Left colon (tissue), 2 donors: ENCODE measurements at regions not wholly inside any gene's neighbourhood (a gene's known extent, or its start where the extent isn't known, plus 50 kb on each side); places are given as distances from the start of the nearest gene placed in this dataset.
"Not testable (repeated sequence)": the region's sequence is repeated elsewhere in the genome, so short reads cannot be mapped to it uniquely, and the experiment has no call there.

ENCODE experiments used
- ATAC-seq: fragments of 200-7000 bp; cut with Tn5 transposase; one replicate; pipeline ENCODE4 v1.9.1; 2020; ENCODE audit warnings: mild to moderate bottlenecking, moderate library complexity
- DNase-seq, 2 donors: peaks; one replicate each; pipeline ENCODE4 v3.0.0-alpha.2; 2020
- intact Hi-C, 2 donors: fragments of 100-400 bp; cut with DNase I in 1 of 2; cut with micrococcal nuclease in 1 of 2; formaldehyde crosslinking; loops; one replicate each; pipeline versions ENCODE4 v1.11.2 to v1.14.0; 2022; cut with DNase I, micrococcal nuclease
- donor health status: DM: no; HTN: no; CAD: no.
- donor health status: DM: yes; HTN: yes; CAD: no.

DNA sequence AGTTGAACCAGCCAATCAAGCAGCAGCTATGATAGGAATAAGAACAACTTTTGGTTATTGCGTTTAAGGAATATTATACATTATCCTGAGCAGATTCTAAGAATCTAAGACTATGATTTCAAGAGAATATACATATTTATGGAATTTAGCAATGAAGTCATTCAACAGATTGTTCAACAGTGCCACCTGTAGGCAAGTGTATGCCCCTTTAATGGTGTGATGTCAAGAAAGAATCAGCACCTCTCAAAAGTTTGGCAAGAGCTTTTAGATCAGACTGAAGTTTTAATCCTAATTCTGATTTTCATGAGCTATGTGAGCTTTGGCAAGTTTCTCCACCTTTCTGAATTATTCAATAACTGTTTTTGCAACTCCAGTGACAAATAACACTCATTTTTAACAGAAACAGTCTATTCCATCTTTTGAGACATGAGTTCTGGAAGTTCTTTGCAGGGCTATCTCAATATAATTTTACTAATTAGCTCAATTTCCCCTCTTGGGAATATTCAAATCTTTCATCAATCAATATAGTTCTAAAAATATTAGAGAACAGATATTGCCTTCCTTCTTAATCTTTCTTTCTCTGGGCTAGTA, 474.3 kb upstream of the TOM1L1 start:
- intact Hi-C loops, result no loop called here
- no peak for ATAC-seq
- DNase-seq, result no peak

DNA sequence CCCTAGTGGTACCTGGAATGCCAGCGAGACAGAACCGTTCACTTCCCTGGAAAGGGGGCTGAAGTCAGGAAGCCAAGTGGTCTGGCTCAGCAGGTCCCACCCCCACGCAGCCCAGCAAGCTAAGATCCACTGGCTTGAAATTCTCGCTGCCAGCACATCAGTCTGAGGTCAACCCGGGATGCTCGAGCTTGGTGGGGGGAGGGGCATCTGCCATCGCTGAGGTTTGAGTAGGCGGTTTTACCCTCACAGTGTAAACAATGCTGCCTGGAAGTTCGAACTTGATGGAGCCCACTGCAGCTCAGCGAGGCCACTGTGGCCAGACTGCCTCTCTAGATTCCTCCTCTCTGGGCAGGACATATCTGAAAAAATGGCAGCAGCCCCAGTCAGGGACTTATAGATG, 464.7 kb upstream of the TOM1L1 start:
- ATAC-seq (no peak), DNase-seq (no peak)
- intact Hi-C loops, result no loop called here

DNA sequence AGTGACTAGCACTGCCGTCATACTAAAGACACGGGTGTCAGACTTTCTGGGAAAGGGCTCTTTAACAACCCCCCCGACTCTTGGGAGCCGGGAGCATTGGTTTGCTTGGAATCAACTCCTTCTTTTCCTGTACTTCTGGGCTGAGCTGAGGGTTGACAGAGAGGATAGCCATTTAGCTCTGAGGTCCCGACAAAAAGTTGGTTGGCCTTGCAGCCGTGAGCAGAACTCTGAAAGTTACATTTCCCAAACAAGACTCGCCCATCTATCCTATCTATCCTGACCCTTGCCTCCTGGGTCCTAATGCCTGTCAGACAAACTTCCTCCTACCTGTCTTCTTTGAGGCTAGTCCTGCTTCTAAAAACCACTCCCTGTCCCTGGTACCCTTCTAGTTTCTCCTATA, 460.8 kb upstream of the TOM1L1 start:
- DNase-seq, result no peak
- no peak for ATAC-seq
- intact Hi-C loops, result no loop called here

DNA sequence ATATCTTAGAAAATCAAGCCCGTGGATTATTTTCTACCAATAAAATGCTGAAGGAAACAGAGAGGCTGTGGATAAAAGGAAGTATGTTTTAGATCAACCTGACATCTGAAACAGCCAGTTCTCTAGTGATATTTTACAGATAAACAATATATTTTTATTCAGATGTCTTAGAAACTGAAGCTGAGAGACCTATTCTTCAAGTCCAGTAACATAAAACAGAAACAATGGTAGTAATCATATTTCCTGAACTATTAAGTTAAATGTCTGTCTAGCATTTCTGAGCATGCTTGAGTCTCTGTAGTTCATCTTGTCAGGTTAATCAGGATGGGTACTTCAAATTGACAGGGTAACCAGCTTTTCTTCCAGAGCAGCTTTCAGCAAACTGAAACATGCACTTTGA, 449.6 kb upstream of the TOM1L1 start:
- ATAC-seq, result no peak
- no peak for DNase-seq
- intact Hi-C loops, result no loop called here

DNA sequence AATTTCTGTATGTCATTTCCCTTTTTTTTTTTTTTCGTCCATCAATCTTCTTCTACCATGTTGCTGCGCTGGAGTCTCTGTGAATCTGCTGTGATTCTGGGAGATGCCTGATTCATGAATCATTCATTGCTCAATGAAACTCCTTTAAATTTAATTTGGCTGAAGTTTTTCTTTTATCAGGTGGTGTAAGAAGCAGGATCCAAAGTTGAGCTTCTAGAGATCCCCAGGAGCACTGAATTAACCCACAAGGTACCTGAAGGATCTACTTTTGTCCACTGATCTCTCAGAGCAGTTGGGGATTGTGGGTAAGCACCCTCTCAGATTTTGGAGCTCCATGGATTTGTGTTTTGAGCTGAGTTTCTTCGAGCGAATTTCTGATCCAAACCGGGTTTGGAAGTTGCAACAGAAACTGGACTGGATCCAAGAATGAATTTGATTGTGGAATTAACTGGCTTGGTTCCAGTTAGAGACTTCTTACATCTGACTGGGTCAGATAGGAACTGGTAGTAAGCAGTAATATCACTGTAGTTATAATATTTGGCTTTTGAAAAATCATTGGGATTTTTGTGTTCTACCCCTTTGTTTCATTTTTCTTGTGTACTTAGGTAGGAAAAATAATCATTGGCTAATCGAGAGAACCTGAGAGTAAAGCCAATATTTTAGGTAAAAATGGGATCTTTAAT, 447.8 kb upstream of the TOM1L1 start:
- ATAC-seq (no peak), DNase-seq (no peak)
- intact Hi-C loops, result no loop called here

DNA sequence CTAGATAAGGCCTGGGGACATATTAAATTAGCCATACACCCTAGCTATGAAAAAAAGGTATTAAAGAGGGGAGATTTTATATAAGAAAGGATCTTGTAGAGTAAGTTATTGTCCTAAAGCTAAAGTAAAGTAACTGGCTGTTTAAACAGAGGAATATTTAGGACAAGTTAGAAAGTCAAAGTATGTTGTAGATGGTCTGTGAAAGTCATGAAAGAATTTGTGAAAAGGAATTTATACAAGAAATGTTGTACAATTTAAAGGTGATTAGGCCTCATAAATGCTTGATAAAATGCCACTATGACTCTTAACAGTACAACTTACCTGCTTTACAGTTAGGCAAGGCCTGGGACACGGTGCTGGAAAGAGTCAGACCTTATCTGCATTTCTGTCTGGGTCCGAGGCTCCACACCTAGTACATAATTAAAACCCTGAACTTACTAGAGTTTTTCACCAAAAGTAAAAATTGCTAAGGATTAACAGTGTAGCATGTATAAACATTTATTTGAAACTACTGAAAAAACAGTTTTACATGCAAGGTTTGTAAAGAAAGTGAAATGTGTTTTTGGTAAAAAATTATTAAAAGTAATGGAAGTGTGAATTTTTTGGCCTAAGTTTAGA, 445.3 kb upstream of the TOM1L1 start:
- DNase-seq (no peak), ATAC-seq (no peak)
- intact Hi-C loops, result no loop called here

DNA sequence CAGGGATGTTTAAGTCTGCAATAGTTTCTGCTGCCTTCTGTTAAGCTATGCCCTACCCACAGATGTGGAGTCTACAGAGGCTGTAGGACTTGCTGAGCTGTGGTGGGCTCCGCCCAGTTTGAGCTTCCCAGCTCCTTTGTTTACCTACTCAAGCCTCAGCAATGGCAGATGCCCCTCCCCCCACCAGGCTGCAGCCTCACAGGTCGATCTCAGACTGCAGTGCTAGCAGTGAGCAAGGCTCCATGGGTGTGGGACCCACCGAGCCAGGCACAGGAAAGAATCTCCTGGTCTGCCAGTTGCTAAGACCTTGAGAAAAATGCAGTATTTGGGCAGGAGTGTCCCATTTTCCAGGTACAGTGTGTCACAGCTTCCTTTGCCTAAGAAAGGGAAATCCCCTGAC, 435.2 kb upstream of the TOM1L1 start:
- ATAC-seq, intact Hi-C loops, DNase-seq: not testable (repeated sequence)

DNA sequence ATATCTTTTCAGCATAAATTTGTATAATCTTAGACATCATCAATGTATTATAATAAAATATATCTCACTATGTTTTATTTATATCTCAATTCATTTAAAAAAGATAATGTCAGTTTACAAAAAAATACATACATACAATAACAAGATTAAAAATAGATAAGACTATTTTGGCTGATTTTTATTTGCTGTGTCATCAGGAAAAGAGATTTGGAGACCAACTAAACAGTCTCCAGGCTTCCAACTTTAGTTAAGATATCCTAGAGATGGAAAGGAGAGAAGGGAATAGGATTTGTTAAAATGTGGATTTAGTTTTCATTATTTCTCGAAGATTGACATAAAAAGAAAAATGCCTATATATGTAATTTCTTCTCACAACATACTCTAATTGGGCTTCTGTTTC, 433.8 kb upstream of the TOM1L1 start:
- DNase-seq (no peak), ATAC-seq (no peak)
- intact Hi-C loops, result no loop called here

DNA sequence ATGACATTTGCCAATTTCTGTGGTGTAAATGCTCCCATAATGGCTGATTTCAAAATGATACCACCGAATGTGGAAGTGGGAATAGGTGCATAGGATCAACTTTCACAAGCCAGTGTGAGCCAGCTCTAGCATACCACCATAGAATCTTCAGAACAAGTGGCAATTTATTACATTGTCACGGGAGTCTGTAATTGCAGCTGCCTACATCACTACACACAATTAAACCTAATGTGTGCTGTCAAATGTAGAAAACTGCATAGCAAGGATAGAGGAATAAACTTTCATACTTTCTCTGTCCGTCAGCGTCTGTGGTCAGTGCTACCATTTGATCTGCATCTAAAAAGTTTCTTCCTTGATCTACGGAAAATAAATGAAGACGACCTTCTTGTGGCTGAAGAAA, 417.8 kb upstream of the TOM1L1 start:
- ATAC-seq (no peak), DNase-seq (no peak)
- intact Hi-C loops, result no loop called here

DNA sequence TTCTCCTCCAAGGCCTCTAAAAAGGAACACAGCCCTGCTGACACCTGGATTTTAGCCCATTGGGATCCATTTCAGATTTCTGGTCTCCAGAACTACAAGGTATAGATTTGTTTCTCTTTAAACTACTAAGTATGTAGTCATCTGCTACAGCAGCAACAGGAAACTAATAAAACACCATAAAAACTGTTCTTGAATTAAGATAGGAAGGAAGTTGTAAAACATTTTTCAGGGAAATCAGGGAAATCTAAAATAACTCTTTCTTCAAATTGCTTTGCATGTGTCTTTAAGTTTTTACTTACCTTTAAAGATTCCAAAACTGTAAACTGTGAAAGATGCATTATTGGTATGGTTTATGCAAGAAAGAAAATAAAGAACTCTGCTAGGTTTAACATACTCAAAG, 407.0 kb upstream of the TOM1L1 start:
- intact Hi-C loops, result no loop called here
- DNase-seq (no peak), ATAC-seq (no peak)

DNA sequence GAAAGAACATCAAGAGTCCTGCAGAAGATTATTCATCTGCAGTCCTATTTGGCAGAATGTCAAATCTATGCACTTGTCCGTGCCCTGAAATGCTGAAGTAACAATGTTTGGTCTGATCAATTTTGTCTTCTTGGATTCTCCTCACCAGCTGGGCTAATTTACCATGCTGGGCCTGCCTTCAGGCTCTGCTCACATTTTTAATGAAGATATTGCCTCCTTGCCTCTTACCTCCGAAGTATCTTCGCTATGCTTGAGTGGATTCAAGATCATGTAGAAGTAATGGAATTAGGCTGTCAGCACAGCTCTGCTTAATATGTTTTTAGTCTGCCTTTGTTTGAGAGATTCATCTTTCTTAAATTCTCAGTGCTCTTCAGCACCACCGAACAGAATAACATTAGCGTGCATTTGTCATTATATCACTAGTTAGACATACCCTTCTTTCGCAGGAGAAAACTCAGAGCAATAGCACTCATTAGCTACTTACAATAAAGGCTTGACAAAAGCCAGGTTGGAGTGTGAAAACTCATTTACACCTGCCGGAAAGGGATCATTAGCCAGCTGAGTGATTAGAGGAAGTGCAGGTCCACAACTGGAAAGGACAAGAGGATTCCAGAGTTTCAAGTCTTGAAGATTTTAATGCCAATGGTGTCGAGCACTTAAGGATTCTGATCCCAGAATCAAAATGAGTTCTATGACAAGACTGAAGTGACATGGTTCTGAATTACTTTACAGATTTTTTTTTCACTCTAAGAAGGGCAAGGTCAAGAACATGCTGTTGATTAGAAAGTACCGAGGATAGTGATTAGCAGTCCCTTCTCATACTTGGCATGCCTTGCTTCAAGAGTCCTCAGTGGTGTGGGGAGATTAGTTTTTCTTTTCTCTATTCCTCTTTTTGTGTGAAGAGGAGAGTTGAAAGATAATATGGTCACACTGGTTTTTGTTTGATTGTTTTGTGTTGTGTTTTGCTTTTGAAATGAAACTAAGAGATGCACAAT, 405.6 kb upstream of the TOM1L1 start:
- intact Hi-C loops, result no loop called here
- ATAC-seq (no peak), DNase-seq (no peak)

DNA sequence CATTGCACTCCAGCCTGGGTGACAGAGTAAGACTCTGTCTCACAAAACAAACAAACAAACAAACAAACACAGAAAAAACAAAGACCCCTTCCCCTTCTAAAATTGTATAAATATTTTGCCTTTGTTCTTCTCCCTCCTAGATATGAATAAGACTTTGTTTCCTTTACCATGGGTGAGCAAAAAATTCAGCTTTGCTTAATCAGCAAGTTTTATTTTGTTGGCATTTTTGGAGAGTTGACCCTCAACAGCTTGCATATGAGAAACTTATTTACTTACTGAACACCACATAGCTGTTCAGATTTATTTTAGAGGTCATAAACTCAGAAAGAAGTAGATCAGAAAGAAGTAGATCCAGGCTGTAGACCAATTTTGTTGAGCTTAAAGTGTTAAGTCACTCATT, 395.2 kb upstream of the TOM1L1 start:
- ATAC-seq (no peak), DNase-seq (no peak)
- intact Hi-C loops, result no loop called here

DNA sequence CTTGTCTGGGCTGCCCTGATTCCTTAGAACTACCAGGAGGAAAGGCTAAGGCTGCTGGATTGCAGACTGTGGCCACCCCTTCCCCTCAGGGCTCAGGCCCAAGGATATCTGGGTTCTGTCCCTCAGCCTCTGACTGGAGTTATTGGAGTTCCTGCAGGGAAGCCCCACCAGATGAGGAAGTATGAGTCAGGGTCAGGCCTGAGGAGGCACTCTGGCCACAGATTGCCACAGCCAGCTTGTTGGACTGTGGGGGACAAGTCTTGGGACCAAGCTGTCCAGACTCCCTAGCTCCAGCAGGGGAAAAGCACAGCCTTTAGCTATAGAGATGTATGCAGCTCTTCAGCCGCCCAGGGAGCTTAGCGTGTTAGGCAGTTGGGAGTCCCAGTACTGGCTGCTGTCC, 381.9 kb upstream of the TOM1L1 start:
- ATAC-seq, result no peak
- intact Hi-C loops, result no loop called here
- DNase-seq, result no peak

DNA sequence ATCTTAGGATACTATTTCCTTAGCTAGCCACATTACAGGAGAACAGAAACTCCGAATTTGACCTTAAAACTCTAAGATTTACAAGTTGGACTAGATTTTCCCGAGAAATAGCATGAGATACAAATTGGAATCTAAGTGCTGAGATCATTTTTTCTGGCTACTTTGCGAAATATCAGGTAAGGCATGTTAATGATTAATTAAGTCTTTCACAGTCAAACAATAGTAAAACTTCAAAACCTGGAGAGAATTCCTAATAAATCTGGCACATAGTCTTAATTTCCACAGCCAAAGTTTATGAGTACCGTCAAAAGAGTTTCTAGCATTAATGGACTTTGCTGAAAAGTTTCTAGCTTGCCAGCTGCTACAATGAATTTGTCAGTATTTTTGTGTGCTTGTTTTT, 379.5 kb upstream of the TOM1L1 start:
- ATAC-seq (no peak), DNase-seq (no peak)
- intact Hi-C loops, result no loop called here

DNA sequence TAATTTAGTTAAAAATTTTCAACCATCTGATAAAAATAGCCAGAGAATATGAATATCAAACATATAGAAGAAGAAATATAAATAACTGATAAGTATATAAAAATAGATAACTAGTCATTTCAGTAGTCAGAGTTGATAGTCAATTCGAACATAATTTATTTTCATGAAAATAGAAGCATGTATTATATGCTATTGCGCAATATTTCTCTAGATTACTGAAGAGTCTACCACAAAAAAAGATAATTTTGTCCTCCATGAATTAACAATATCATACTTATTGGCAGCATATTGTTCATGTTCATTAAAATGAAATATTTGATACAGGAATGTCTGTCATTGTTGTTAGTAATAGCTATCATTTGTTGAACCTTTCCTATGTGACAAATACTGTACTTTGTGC, 376.2 kb upstream of the TOM1L1 start:
- ATAC-seq (no peak), DNase-seq (no peak)
- intact Hi-C loops, result no loop called here

DNA sequence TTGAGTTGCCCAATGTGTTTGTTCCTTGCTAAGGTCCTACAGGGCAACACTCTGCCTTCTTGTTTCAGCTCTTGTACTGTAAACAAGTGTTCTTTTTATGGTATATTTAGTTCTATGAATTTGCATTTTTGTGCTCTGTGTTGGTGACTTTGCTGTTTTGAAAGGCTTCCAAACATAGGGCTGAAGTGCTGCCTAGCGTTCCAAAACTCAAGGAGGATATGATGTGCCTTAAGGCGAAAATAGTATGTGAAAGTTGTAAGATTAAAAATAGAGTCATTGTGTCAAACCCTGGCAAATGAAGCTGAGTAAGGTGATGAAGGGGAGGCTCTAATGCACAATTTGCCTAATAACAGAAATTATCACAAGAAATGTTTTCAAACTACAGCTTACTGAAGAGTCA, 372.7 kb upstream of the TOM1L1 start:
- no peak for ATAC-seq
- DNase-seq, result no peak
- intact Hi-C loops, result no loop called here

DNA sequence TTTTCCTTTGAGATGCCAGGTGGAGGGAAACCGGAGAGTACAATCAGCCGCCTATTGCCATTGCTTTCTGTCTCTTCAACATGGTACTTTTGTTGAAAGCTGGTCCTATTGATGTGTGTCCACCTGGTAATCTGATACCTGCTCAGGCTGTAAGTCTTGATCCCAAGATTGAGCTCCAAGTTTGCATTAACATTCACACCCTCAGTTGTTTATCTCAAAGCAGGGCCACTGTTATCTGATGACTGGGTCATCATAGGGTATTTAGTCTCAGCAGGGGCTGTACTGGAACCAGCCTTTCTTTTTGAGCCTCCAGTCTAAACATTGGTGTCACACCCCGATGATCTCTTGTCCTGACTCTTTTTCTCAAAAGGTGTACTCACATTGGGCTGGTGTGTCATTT, 370.3 kb upstream of the TOM1L1 start:
- no peak for DNase-seq
- intact Hi-C loops, result no loop called here
- ATAC-seq, result no peak

DNA sequence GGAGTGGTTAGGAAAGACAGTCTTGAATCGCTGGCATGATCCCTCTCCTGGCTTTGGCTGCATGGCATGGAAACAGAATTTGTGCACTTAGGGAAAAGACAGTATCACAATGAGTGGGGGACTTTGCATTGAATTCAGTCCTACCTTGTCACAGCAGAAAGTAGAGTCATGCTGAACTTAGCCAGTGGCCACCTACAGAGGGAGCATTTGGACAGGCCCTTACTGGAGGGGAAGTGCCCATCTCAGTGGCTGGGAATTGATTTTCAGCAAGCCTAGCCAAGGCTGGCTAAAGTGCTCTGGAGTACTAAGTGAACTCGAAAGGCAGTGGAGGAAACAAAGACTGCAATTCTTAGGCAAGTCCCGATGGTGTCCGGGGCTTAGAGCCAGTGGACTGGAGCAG, 364.3 kb upstream of the TOM1L1 start:
- no peak for DNase-seq
- ATAC-seq, result no peak
- intact Hi-C loops, result no loop called here

DNA sequence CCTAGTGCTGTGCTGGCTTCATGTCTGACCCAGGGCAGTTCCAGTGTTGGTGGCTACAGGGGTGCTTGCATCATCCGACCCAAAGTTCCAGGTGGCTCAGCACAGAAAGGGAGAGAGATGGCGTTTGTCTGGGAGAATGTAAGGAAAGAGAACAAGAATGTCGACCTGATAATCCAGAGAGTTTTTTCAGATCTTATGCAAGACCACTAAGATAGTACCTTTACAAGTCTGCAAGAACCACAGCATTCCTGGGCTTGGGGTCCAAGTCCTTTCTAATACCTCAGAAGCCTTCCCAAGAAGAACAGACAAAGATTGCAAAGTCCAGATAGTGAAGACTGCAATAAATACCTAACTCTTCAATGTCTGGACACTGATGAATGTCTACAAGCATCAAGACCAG, 363.0 kb upstream of the TOM1L1 start:
- intact Hi-C loops, result no loop called here
- ATAC-seq (no peak), DNase-seq (no peak)

DNA sequence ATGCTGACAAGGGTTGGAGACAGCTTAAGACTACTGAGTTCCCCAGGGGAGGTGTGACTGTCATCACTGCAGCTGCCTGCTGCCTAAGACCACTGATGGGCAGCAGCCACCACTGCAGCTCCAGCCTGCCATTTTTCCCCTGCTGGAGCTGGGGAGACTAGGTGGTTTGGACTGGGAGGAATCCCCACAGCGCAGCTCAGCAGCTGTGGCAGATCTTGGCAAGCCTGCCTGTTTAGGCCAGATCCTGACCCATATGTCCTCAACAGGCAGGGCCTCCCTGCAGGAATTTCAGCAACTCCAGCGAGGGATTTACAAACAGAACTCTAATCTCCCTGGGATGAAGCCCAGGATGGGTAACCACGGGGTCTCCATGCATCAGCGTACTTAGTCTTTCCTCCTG, 356.4 kb upstream of the TOM1L1 start:
- intact Hi-C loops, result no loop called here
- no peak for DNase-seq
- ATAC-seq, result no peak
